Adrenal gland (tissue), 5 donors: ENCODE measurements at regions not wholly inside any gene's neighbourhood (a gene's known extent, or its start where the extent isn't known, plus 50 kb on each side); places are given as distances from the start of the nearest gene placed in this dataset.

ENCODE experiments used
- CTCF ChIP-seq, 6 experiments: fragments of 450-650 bp in 4 of 6; fragments of 200-600 bp in 2 of 6; sonication (generic) in 1 of 6; IDR thresholded peaks; 1 replicate in 5 of 6; 2 replicates in 1 of 6; pipeline versions ENCODE4 v1.5.1 to v1.8.0; 2016 to 2021; ENCODE audit warnings: antibody characterized with exemption in 6 of 6, mild to moderate bottlenecking in 2 of 6, moderate library complexity in 1 of 6
- POLR2A ChIP-seq, 2 donors: fragments of 450-650 bp; IDR thresholded peaks; one replicate each; pipeline ENCODE4 v1.6.1; 2017; ENCODE audit warnings: antibody characterized with exemption in 2 of 2, mild to moderate bottlenecking in 2 of 2, moderate library complexity in 1 of 2
- donor health status: DM: no; HTN: no; CAD: no.

DNA sequence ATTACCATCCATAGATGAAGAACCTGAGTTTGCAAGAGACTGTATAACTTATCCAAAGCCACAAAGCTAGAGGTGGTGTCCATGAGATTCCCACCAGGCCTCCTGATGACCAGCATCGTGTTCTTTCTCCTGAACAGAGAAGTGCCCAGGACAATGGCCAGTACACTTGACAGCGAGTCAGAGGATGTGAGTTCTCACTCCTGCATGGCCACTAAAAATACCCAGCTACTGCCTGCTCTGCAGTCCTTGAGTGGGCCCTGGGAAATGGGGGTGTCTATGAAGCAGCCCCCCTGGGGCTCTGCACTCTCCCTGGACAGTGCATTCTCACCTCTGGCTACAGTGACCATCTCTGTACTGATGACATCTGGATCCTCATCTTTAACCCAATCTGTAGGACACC, 201.2 kb downstream of the RPLP1 start:
- TF ChIP-seq CTCF (IDR thresholded peaks at IDR 0.05) (no peak), POLR2A (IDR thresholded peaks at IDR 0.05) (no peak)
